CD4-positive, alpha-beta T cell treated with Interleukin-1 beta for 1 hour (primary cell): ENCODE measurements at regions not wholly inside any gene's neighbourhood (a gene's known extent, or its start where the extent isn't known, plus 50 kb on each side); places are given as distances from the start of the nearest gene placed in this dataset.

Source experiments
- DNase-seq, 2 donors: peaks; one replicate each; pipeline ENCODE4 v3.0.0-alpha.2; 2020 to 2022

DNA sequence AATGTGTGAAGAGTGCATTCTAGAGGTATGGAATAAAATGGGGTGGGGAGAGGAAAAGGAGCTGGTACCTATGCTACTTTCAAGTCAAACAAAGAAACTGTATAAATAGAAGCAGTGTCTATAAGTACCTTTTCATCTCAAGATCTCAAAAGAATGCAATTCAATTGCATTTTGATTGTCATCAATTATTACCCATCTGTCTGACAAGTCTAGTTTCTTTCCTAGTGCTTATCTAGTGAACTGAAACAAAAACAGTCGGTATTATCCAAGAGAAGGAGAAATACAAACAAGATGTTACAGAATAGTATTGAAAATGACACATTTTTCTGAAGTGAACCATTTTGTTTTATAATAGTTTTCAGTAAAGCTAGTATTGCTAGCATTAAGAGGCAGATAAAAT, 754.5 kb upstream of the LRRN3 start:
- DNase-seq, result no peak

GRCh38 chr7:110337646-110338045, 753.3 kb upstream of the LRRN3 start:
- no peak for DNase-seq

GRCh38 chr7:110347081-110347480, 743.8 kb upstream of the LRRN3 start:
- DNase-seq, result no peak

DNA sequence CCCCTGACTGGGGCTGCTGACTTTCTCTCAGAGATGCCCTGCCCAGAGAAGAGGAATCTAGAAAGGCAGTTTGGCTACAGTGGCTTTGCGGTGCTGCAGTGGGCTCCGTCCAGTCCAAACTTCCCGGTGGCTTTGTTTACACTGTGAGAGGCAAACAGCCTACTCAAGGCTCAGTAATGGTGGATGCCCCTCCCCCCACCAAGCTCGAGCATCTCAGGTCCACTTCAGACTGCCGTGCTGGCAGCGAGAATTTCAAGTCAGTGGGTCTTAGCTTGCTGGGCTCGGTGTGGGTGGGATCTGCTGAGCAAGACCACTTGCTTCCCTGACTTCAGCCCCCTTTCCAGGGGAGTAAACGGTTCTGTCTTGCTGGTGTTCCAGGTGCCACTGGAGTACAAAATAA, 734.5 kb upstream of the LRRN3 start:
- DNase-seq, result no peak

DNA sequence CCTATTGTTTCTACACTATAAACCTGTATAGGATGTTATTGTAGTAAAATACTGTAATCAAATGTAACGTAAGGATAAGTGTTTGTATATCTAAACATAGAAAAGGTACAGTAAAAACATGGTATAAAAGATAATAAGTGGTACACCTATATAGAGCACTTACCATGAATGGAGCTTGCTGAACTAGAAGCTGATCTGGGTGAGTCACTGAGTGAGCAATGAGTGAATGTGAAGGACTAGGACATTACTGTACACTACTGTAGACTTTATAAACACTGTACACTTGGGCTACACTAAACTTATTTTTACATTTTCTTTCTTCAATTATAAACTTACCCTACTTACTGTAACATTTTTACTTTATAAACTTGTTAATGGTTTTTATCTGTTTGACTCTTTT, 732.9 kb upstream of the LRRN3 start:
- DNase-seq, result no peak

DNA sequence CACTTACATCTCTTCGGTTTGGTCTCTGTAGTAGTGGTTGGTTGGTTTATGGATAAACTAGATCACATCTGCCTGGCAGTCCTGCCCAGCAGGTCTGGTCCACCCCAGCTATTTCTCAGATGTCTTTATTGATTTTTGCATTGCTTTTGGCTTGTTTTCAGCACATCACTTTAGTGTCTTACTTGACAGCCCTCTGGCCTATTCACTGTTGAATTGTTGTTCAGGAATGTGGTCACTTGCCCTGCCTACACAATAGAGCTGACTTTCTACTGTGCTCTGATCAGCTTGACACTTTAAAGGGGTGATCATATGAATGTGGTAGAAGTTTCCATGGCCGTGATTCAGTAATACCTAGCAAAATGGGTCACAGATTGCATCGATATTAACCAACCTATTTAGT, 719.2 kb upstream of the LRRN3 start:
- no peak for DNase-seq

- DNase-seq, result no peak
Measured at GRCh38 chr7:110372685-110373084, 718.2 kb upstream of the LRRN3 start.

- DNase-seq, result no peak
Measured at GRCh38 chr7:110373416-110373815, 717.5 kb upstream of the LRRN3 start.

DNA sequence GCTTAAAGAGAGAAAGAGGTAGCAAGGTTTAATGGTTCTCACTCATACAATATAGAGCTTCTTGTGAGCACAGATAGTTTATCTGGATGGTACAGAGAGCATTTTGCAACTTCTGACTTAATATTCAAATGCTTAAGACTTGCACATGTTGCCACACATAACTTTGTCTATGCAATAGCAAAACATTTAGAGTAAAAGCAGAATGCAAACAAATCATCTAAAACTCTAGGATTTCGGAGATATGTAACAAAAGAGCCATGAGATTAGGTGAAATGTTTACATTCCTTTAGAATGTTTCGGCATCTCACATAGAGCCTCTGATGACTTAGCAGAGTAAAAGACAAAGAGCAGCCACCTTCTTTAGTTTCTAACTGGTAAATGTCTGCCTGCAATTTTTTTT, 717.1 kb upstream of the LRRN3 start:
- DNase-seq, result no peak

DNA sequence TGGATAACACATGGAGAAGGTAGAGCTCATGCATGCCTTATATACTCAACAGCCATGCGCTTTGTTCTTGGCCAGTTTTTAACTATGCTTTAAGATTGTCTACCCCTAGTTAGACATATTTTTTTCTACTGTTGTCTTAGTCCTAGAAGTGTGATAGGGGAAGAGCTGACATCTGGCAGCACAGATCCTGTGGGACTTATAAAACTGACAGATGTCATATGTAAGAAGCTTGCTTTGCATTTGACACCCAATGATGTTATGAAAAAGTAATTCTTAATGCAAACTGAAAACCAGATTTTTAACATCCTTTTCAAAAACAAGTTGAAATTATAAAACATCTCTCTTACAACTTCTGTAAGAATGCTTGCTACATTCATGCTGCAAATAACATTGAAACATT, 715.9 kb upstream of the LRRN3 start:
- no peak for DNase-seq

DNA sequence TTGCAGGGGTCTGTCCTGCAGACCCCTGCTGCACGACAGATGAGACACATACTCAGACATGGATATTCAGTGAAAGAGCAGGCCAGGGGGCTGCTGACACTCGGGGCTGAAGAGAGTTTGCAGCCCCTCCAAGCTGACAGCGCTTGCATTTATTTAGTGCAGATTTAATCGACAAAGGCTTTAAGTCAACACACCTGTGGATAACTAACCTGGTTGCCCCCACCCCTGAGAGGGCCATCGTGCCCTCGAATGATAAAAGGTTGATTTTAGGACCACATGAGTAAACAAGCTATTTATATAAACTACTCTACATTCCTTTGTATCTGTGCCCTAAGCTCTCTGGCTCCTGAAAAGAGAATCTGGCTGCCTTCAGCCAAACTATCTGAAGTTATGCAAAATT, 708.2 kb upstream of the LRRN3 start:
- DNase-seq, result no peak

DNA sequence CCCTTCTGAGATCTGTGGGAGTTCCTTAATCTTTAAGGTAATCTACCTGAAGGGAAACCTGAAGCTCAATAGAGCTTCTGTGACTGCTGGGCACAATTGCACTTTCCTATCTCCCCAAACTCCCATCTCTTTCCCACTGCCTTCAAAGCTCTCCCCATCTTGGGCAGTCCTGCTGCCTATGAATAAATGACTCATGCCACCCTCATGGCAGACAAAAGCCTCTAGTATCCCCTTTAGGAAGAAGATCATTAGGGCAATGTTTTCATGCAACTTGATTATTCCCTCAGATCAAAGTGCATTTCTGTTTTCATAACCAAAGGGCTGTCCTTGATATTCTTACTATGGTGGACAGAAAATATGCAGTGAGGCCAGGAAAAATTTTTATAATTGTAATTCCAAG, 704.9 kb upstream of the LRRN3 start:
- no peak for DNase-seq

- no peak for DNase-seq
Measured at GRCh38 chr7:110386913-110387312, 704.0 kb upstream of the LRRN3 start.

- no peak for DNase-seq
Measured at GRCh38 chr7:110387689-110388088, 703.2 kb upstream of the LRRN3 start.

DNA sequence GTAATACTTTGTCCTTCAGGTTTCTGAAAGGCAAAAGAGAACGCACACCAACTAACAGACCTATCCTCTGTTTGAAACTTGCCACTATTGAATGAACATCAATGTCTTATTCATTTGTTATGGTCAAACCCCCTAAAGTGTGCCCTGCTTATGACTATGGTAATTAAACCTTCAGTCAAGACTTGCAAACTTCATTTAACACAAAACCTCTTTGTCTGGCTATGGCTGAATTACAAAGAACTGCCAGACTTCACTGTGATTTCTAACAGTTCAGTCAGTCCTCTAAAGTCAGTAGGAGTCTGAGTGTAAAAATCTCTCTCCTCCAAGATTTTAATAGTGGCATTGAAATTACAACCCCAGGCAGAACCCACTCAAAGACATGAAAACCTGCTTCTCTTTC, 702.5 kb upstream of the LRRN3 start:
- no peak for DNase-seq

DNA sequence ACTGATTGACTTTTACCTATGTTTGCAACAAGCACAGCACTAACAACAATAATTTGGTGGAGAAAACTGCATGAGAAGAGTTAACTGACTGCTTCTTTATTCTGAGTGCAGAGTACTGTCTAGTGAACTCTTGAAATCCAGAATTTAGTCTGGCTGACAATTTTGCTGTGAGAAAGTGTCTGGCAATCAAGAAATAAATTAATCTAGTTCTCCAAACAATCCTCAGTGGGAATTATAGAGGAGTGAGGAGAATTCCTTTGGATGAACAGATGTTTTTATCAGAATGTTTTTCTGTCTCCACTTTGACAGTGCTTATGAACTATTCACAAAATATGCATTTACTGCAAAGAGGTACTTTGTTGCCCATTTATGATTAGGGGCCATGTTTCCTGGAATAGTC, 694.9 kb upstream of the LRRN3 start:
- DNase-seq, result no peak

- DNase-seq, result no peak
Measured at GRCh38 chr7:110397927-110398660, 692.8 kb upstream of the LRRN3 start.

GRCh38 chr7:110399421-110399820, 691.5 kb upstream of the LRRN3 start:
- no peak for DNase-seq

DNA sequence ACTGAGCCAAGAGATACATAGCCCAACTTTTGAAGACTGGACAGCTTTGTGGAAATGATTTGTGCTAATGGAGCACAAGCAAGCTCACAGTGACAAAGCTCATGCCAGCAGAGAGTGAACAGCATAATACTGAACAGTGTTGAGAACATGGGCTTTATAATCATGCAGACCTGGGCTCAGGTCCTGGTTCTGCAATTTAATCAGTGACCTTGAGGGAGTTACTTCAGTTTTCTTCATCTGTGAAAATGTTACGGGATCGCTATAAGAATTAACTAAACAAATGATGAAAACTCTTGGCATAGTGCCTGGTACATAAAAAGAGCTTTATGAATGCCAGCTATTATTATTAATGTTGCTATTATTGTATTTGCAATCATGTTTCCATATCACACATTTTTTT, 690.5 kb upstream of the LRRN3 start:
- no peak for DNase-seq

GRCh38 chr7:110407242-110407641, 683.7 kb upstream of the LRRN3 start:
- DNase-seq, result no peak

DNA sequence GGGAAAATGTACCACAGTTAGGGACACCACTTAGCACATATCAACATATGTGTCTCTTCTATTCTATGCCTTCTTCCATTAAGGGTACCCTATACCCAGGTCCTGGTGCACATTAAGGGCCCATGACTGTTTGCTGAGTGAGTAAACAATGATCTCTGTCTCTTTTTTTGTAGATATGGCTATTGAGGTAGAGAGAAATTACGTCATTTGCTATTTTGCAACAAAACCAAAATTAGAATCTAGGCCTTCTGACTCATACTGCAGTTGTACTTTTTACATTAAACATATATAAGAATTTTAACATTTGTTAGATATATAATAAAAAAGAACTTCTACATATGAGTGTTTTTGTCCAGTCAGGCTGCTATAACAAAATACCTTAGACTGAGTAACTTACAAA, 683.2 kb upstream of the LRRN3 start:
- DNase-seq, result no peak

DNA sequence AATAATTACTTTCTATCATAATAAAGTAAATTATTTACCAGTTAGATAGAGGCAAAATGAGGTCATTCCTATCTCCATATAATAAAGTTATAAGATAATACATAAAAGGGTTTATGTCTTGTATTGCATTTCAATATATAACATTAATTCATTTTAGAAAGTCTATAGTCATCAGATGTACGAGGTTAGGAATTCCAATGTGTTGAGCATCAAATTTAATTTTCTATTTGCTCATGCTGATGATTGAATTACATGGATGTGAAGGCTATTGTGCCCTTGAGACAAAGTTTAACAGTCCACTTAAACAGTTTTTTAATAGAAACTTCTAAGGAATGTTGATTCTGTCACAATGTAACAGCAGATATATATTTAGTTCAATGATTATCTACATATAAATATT, 678.3 kb upstream of the LRRN3 start:
- no peak for DNase-seq

GRCh38 chr7:110413038-110413437, 677.9 kb upstream of the LRRN3 start:
- no peak for DNase-seq

DNA sequence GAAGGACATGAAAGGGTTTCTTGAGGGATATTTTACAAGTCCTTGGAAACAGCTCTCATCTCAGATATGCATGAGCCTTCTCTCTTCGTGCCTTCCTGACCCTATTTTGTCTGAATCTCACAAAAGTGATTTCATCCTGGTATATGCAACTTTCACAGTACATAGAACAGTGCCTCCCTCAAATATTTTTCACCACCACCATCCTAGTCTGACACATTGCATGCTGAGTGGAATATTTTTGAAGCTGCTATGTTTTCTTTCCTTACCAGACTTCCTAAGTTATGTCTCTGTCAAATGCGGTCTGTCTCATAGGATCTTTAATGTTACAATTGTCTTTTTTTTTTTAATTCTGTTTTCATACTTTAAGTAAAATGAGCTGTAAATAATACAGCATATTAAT, 673.3 kb upstream of the LRRN3 start:
- DNase-seq, result no peak

GRCh38 chr7:110418659-110419280, 672.2 kb upstream of the LRRN3 start:
- no peak for DNase-seq
